ENCODE measurements at regions not wholly inside any gene's neighbourhood (a gene's known extent, or its start where the extent isn't known, plus 50 kb on each side); places are given as distances from the start of the nearest gene placed in this dataset.

DNA sequence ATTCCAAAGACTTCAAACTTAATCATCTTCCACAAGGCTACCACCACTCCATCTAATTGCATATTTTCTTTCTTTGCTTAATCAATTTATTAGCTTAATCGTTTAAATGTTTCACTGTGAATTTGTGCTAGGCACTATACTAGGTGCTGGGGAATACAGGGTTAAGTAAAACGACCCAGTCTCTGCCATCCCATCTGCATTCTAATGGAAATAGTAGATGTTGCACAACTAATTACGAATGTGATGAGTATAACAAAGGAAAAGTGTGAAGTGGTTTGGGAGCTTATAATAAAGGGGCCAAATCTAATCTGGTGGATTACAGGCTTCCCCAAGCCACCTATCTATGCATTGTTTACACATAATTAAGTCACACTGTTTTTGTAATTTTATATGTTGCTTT lies 147.1 kb downstream of the FAM181B start:
- TF ChIP-seq ZFX (IDR thresholded peaks at IDR 0.05; ENCODE audit: borderline replicate concordance): no peak
- TF ChIP-seq, protein P1, sequence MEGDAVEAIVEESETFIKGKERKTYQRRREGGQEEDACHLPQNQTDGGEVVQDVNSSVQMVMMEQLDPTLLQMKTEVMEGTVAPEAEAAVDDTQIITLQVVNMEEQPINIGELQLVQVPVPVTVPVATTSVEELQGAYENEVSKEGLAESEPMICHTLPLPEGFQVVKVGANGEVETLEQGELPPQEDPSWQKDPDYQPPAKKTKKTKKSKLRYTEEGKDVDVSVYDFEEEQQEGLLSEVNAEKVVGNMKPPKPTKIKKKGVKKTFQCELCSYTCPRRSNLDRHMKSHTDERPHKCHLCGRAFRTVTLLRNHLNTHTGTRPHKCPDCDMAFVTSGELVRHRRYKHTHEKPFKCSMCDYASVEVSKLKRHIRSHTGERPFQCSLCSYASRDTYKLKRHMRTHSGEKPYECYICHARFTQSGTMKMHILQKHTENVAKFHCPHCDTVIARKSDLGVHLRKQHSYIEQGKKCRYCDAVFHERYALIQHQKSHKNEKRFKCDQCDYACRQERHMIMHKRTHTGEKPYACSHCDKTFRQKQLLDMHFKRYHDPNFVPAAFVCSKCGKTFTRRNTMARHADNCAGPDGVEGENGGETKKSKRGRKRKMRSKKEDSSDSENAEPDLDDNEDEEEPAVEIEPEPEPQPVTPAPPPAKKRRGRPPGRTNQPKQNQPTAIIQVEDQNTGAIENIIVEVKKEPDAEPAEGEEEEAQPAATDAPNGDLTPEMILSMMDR (IDR thresholded peaks at IDR 0.05): no peak
- no peak overlapping the region for H3K27ac ChIP-seq

DNA sequence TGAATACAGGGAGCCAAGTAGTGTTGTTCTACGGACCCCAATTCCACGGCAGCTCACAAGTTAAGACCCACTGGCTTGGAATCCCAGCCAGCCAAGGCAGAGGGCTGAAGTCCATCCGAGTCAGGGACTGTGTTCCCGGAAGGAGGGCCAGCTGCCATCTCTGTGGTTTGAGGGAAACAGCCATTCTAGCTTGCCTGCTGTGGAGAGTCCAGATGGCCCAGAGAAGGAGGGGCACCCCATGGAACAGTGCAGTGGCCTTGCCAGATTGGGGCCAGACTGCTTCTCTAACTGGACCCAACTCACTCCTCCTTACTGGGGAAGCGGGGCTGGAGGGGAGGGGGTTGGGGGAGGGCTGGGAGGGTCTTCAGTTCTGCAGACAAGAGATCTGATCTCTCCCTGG lies 156.4 kb downstream of the FAM181B start:
- no peak overlapping the region for H3K27ac ChIP-seq
- TF ChIP-seq, protein P1 (IDR thresholded peaks at IDR 0.05): no peak
- TF ChIP-seq ZFX (IDR thresholded peaks at IDR 0.05; ENCODE audit: borderline replicate concordance): no peak

DNA sequence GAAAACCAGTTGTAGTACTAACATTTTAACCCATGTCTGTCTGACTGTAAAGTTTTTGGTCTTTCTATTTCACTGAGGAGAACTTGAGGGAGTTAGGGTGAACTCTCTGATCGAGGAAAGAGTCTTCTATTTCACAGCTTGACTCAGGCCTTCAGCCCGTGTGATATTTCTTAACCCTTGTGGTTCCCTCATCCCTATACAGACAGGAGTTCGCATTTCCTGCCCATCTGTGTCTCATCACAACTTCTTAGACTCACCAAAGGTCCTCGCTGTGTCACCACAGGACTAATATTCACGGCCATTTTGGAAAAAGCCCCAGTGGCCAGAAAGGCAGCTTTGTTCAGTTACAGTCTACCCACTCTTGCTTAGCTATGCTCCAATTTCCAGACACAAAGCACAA lies 172.8 kb downstream of the FAM181B start:
- TF ChIP-seq, protein P1 (IDR thresholded peaks at IDR 0.05): no peak
- TF ChIP-seq ZFX (IDR thresholded peaks at IDR 0.05; ENCODE audit: borderline replicate concordance): no peak
- no peak overlapping the region for H3K27ac ChIP-seq

DNA sequence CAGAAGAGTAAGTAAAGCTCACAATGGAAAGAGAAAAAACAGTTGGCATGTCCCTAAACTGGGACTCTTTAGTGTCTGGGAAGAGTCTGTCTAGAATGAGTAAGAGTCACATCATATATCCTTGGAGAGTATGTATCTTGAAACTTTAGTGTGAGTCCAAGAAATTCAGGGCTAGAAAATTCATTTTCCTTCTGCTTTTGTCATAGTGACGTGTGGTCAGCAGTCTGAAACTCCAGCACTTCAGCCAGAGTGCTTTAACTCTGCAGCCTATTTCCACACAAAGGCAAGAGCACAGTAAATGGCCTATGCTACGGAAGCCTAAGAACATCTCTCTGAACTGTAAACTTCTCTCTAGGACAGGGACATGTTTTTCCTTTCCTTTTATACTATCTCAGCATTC lies 174.1 kb downstream of the FAM181B start:
- no peak overlapping the region for H3K27ac ChIP-seq
- TF ChIP-seq ZFX (IDR thresholded peaks at IDR 0.05; ENCODE audit: borderline replicate concordance): no peak
- TF ChIP-seq, protein P1 (IDR thresholded peaks at IDR 0.05): no peak

DNA sequence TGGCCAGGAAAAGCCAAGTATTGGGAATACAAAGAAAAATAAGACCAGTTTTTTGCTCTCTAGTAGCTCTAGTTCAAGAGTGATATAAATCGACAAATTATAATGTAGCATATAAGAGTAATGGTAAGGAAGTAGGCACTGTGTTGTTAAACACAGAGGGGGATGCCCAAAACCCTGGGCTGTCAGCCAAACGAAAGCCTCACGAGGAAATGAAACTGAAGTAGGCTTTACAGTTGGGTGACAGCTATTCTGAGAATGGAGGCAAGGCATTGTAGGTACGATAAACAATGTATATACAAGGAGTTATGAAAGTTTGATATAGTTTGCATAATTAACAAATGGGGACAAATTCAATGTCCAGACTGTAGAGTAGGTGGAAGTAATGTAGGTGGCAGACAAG lies 176.4 kb downstream of the FAM181B start:
- TF ChIP-seq, protein P1 (IDR thresholded peaks at IDR 0.05): no peak
- TF ChIP-seq ZFX (IDR thresholded peaks at IDR 0.05; ENCODE audit: borderline replicate concordance): no peak
- no peak overlapping the region for H3K27ac ChIP-seq

DNA sequence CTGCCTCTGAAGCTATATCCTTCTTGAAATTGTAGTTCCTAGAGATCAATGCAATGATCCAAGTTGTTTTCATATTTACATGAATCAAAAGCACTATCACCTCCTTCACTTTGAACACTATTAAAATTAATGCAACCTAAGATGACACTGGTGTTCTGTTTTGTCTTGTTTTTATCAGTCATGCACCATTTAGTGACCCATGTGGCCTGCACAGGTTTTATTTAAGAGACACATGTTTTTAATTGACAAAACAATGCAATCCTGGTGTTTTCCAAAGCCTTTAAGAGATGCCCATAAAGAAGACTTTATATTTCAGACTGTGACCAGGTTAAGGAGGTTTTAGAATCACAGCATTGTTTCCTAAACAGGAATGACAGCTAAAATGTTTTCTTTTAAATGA lies 177.5 kb downstream of the FAM181B start:
- no peak overlapping the region for H3K27ac ChIP-seq
- TF ChIP-seq, protein P1 (IDR thresholded peaks at IDR 0.05): no peak
- TF ChIP-seq ZFX (IDR thresholded peaks at IDR 0.05; ENCODE audit: borderline replicate concordance): no peak

DNA sequence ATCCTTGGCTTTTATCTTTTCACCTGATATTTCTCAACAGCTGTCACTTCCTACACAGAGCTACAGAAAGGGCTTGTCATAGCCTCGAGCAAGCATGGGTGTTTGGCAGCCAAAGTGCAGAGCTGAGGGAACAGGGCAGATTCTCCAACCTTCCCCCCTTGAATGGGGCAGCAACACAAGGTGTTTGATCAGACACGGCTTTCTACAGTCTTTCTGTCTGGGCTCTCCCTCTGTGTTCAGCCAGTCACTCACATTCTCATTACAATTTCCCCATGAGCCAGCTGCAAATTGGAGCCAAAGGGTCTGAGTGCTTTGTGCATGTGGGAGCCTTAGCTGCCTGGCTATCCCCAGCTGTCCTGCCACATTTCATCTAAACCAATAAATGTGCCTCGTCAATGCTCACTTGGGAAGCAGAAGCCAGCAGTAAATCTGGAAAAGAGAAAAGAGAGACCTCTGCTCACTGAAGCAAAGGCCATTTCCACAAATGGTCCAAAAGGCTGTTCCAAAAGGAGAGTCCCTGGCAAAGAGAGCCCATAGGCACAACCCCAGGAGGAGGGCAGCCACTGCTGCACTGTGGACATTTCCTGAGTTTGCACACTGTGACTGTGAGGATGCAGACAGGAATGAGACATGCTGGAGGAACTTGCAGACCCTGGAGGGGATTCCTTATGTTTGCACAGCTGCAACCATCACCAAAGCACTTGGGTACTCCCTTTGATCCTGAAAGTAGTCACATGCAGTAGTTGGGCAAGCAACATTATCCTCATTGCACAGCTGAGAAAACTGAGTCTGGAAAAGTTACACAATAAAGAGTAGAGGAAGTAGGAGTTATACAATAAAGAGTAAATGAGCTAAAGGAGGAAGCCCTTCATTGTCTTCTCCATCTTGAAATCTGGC lies 186.8 kb downstream of the FAM181B start:
- no peak for TF ChIP-seq ZFX (IDR thresholded peaks at IDR 0.05; ENCODE audit: borderline replicate concordance)
- no peak overlapping the region for H3K27ac ChIP-seq
